Nucleus accumbens (tissue), 56 donors: ENCODE measurements at regions not wholly inside any gene's neighbourhood (a gene's known extent, or its start where the extent isn't known, plus 50 kb on each side); places are given as distances from the start of the nearest gene placed in this dataset.
"Not testable (repeated sequence)": the region's sequence is repeated elsewhere in the genome, so short reads cannot be mapped to it uniquely, and the experiment has no call there.

Source experiments
- DNase-seq, 56 donors: peaks; one replicate each; lab custom pipeline; 2025; lab: John Stamatoyannopoulos, UW

DNA sequence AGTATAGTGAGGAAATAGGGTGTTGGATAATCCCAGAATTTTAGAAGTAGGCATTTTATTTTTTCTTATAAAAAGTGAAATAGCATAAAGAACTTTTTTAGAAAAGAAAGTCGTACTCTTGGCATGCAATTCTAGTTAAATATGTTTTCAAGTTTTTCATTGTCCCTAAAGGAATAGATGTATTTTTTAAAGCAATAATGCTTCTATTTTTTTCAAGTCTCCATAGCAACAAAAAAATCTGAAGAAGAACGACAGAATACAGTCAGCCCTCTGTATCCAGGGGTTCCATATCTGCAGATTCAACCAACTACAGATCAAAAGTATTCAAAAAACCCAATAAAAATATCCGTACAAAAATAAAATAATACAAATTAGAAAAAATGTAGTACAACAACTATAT lies 538.2 kb downstream of the GLUD2 start:
- DNase-seq, result no peak

DNA sequence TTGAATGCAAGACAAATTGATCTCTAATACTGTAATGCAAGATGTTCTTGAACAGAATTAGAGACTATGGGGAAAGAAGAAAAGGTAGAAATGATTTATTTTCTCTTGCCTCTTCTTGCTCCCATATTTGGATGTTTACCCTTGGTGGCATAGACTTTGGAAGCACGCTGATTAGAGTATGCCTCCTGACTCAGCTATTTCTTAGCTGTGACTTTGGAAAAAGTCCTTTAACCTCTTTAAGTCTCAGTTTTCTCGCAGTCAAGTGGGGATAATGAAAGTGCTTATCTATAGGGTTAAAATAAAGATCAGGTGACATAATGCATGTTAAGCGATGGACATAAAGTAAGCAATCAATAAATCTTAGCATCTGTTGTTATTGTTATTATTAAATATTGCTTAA lies 545.5 kb downstream of the GLUD2 start:
- DNase-seq, result no peak

DNA sequence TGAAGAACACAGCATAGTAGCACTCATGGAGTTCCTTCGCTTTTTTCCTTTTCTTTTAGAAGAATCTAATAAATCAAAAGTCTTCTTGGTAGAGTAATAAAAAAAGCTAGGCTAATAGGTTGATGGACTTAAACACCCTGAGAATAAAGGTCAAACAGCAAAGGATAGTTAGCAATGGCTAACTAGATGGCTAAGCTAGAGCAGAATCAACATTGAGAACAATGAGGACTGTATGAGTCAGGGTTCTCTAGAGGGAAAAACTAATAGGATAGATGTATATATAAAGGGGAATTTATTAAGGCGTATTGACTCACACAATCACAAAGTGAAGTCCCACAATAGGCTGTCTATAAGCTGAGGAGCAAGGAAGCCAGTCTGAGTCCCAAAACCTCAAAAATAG lies 550.9 kb downstream of the GLUD2 start:
- DNase-seq, result no peak

DNA sequence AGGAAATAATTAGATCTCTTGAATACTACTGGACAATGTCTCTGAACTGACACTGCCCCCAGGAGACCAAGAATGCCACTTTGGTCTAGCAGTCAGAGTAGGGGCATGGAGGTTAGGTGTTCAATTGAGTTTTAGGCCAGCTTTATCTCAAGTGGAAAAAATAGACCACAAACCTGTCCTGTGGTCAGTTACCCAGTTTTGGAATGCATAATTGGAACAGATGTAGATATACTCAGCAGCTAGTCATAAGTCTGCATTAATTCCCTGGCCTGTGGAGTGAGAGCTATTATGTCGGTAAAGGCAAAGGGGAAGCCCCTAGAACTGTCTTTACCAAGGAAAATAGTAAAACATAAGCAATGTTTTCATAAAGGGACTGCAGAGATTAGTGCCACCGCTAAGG lies 587.7 kb downstream of the GLUD2 start:
- DNase-seq, result no peak

DNA sequence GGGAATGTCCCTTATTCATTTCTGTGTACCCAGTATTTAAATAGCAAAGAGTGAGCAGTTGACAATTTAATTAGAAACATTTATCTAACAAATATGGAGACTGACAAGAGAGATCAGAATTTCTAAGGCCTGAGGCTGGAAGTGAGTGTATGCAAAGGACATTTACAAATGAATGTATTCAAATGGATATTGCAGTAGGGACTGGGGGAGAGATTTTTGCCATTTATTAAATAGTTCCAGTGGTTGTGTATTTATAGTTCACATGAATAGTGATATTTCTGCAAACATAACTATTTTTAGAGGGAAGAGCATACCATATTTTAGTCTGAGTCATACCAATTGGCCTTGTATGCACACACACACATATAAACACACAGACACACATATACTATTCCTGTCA lies 592.4 kb downstream of the GLUD2 start:
- DNase-seq, result no peak

DNA sequence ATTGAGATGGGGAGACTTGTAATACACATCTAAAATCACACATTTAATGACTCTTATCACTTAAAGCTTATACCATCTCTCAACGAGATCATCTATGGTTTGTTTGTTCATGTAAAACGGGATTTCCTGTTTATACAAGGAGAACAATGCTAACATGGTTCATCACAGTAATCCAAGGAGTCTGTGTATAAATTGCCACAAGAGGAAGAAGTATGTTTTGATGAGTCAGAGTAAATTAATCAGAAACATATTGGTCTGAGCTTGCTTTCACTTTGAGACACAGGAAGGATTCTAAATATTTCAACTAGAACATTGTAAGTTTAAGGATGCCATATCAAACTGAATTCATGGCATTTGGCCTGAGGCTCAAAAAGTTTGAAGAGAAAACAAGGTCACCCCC lies 594.1 kb downstream of the GLUD2 start:
- DNase-seq, result no peak

DNA sequence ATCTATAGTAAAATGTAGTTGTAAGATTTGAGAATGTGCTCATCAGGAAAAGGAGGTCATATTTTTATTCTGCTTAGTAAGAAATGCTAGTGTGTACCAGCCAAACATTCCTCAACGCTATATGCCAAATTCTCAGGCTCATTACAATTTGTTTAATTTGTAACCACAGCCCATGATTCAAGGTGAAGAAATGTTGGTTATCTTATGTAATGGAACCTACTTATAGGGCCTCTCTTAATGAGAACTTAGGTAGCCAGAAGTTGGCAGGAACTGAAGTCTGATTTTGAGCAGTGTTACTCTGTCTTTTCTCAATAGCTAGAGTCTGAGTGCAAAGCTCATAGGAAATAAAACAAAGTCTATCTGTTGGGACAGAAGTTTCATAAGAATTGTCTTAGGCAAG lies 595.0 kb downstream of the GLUD2 start:
- DNase-seq, result no peak

DNA sequence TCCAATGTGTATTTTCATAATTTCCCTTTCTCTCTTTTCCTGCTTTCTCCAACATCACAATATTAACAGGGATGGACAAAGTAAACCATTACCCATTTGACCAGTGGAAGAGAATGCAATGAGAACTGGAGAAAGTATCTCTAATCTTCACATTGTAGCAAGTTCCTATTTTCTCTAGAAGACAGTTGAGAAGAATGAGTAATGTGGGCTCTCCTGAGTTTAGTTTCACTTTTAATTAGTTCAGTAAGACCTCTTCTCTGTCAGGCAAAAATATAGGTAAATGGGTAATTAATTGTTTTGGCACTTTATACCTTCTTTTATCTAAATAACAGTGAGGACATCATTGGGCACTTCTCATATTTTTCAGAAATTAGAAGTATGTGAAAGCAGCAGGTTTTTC lies 602.0 kb downstream of the GLUD2 start:
- no peak for DNase-seq

DNA sequence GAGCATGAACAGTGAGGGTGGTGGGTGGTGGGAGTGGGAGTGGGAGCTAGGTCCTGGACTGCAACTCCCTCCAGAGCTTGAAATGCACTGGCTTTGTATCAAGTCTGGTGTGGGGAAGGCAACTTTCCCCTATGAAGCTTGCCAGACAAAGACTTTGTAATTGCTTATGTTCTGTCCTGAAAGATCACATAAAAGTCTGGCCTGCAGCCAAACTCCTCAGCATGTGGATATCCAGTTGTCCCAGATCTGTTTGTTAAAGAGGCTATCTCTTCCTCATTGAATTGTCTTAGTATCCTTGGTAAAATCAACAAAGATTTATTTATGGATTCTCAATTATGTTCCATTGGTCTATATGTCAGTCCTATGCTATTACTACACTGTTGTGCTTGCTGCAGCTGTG lies 607.9 kb downstream of the GLUD2 start:
- DNase-seq, result no peak

DNA sequence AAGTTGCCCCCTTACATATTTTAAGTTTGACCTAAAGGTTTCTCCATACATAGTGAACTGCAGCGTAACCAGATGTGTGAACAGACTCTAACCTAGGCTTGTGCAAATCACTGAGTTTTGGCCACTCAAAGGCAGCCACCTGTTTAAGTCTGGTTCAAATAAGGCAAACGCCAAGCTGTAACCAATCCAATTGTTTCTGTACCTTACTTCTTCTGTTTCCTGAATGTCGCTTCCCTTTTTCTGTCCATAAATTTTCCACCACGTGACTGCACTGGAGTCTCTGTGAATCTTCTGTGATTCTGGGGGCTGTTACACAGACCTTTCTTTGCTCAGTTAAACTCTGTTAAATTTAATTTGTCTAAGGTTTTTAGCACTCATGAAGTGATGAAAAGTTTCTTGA lies 618.8 kb downstream of the GLUD2 start:
- DNase-seq, result no peak

DNA sequence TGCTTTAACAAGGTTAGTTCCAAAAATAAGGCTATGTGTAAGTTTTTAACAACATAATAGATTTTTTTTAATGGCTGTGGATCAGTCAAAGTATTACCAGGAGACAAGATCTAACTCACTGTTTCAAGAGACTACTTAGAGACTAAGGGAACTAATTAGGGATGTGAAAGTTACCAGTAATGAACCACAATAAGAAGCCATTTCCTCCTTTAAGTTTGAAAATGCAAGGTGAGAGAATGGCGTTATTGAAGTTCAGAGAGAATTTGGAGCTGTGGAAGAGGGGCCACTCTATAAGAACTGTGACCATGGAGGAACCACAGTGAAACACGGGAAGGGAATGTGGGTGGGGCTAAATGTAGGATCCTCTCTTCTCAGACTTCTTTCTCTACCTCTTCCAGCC lies 624.2 kb downstream of the GLUD2 start:
- no peak for DNase-seq

DNA sequence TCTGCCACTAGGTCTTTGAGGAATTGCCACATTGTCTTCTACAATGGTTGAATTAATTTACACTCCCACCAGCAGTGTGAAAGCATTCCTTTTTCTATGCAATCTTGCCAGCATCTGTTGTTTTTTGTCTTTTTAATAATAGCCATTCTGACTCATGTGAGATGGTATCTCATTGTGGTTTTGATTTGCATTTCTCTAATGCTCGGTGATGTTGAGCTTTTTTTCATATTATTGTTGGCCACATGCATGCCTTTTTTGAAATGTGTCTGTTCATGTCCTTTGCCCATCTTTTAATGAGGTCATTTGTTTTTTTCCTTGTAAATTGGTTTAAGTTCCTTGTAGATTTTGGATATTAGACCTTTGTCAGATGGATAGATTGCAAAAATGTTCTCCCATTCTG lies 661.8 kb downstream of the GLUD2 start:
- not testable (repeated sequence) for DNase-seq

DNA sequence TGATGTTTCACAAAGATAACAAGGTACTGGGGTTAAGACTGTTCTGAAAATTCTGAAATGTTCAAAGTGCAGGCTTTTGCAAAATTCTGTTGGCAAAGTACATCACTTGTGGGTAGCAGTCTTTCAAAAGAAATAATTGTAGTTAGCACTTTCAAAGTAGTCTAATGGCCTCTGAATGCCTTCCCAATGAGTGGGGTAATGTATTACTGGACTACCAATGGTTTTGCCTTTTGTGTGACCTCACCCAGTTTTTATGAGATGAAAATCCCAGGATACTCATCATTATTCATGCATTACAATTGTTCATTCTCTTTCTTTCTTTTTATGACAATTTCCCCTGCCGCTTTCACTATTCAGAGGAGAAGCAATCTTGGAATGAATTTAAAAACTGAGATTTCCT lies 686.1 kb downstream of the GLUD2 start:
- DNase-seq, result no peak

DNA sequence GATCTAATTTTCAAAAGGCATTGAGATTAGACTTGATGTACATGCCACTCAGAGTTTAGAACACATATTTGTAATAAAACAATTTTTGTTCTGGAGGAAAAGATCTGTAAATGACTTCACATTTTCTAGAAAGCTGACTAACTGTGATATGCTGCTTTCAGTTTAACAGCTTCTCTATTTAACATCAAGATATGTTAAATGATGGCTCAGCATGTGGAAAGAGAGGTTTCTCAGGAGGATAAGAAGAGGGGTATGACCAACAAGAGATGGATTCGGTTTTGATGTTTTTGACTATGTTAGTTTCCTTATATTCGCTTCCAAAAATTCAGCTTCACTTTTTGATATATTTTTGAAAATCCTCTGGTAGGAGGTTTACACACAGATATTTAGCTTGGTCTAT lies 698.7 kb downstream of the GLUD2 start:
- DNase-seq, result no peak

DNA sequence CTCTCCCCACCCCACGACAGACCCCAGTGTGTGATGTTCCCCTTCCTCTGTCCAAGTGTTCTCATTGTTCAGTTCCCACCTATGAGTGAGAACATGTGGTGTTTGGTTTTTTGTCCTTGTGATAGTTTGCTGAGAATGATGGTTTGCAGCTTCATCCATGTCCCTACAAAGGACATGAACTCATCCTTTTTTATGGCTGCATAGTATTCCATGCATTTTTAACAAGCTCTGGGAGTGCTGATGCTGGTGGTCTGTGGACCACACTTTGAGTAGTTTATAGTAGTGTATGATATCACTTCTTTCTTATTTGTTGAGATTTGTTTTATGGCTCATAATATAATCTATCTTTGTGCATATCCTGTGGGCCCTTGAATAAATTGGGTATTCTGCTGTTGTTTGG lies 706.2 kb downstream of the GLUD2 start:
- not testable (repeated sequence) for DNase-seq

DNA sequence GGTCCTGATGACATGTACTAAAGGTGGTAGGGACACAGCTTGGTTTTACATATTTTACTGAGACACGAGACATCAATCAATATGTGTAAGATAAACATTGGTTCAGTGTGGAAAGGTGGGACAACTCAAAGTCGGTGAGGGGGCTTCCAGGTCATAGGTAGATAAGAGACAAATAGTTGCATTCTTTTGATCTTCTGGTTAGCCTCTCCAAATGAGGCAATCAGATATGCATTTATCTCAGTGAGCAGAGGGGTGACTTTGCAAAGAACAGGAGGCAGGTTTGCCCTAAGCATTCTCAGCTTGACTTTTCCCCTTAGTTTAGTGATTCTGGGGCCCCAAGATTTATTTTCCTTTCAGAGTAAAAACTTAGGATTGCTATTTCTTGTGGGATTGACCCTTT lies 706.9 kb downstream of the GLUD2 start:
- DNase-seq, result no peak

DNA sequence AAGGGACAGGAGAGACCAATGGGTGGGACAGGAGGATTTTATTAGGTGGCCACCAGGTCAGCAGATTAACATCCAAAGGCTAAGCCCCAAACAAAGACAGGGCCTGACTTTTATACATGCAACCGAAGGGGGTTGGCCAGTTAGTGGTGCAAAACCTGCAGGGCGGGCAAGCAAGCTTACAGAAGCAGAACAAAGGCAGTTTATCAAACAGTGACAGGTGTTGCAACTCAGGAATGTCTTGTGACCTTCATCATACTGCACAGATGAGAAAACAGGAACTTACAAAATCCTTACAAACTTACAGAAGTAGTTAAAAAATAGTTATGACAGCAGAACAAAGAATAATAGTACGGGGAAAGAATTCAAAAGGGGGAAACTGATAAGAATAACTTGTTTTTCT lies 708.1 kb downstream of the GLUD2 start:
- DNase-seq, result no peak

DNA sequence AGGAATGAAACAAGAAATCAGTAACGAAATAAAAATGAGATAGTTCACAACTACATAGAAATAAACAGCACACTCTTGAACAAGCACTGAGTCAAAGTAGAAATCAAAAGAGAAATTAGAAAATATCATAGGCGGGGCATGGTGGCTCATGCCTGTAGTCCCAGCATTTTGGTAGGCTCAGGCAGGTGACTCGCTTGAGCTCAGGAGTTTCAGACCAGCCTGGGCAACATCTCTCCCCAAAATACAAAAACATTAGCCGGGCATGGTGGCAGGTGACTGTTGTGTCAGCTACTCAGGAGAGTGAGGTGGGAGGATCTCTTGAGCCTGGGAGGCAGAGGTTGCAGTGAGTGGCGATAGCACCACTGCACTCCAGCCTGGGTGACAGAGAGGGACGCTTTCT lies 714.4 kb downstream of the GLUD2 start:
- no peak for DNase-seq

DNA sequence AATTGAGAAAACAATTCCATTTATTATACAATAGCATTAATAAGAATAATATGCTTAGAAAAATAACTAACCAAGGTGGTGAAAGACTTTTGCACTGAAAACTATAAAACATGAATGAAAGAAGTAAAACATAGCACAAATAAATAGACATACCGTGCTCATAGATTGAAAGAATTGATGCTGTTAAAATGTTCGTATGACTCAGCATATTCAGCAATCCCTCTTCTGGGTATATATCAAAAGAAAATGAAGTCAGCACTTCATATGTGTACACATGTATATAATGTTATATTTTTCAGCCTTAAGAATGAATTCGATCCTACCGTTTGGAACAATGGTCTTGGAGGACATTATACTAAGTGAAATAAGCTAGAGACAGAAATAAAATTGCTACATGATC lies 716.3 kb downstream of the GLUD2 start:
- DNase-seq, result no peak

DNA sequence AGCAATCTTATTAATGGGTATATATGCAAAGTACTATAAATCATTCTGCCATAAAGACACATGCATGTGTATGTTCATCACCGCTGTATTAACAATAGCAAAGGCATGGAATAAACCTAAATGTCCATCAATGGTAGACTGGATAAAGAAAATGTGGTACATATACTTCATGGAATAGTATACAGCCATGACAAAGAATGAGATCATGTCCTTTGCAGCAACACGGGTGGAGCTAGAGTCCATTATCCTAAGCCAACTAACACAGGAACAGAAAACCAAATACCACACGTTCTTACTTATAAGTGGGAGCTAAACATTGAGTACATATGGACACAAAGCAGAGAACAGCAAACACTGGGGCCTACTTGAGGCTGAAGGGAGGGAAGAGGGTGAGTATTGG lies 720.8 kb downstream of the GLUD2 start:
- DNase-seq, result not testable (repeated sequence)

DNA sequence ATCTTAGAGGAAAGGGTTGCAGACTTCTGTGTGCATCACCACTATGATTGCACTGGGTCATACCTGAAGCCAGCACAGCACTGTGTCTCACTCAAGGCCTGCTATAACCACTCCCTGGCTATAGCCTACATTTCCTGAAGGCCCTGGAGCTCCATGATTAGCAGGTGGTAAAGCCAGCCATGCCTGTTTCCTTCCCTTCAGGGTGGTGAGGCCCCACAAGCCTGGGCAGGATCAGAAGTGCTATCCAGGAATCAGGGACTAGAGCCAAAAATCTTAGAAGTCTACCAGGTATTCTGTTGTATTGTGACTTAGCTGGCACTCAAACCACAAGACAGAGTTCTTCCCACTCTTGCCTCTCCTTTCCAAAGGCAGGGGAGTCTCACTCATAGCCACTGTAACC lies 734.6 kb downstream of the GLUD2 start:
- no peak for DNase-seq

DNA sequence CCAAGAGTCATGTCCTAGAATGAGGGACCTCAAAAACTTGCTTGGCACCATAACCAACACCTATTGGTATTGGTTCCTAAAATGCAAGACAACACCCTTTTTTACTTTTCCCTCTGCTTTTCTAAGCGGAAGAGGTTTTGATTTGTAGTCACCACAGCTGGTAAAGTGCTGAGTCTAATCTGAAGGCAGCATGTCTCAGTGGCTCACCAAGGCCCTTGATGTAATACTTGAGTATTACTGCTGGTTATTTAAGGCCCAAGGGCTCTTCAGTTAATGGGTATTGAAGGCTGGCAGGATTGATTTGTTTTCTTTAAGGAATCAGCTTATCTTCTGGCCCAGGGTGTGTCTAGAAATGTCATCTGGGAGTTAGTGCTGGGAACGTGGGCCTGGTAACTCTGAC lies 735.1 kb downstream of the GLUD2 start:
- DNase-seq, result no peak

DNA sequence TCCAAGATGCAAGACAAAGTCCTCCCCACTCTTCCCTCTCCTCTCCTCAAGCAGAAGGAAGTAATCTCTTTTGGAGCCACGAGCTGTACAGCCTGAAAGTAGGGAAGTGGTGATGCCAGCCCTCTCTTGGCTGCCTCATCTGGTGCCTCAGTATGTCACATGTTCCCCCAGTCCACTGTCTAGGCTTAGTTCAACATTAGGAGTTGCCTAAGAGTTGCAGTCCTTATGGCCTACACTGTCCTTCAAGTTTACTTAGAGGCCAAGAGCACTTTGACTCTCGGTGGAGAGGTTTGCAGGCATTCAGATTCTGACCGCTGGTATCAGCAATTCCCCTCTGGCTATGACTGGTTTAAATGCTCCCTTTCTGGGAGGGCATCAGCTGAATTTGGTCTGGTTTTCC lies 735.6 kb downstream of the GLUD2 start:
- no peak for DNase-seq

DNA sequence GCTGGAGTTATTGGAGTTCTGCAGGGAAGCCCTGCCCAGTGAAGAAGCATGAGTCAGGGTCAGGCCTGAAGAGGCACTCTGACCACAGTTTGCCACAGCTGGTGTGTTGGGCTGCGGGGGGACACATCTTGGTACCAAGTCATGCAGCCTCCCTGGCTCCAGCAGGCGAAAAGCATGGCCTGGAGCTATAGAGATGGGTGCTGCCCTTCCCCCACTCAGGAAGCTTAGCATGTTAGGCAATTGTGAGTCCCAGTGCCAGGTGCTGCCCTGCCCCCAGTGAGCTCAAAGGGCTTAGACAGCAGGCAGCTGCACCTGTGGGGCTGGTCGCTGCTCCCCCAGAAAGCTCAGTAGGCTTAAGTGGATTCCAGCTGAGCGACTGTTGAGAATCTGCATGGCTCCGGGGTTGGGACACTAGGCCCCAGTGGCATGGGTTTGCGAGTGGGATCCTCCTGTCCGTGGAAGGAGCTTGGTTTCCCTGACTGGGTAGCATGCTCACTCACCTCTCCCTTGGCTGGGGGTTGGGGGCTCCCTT lies 755.5 kb downstream of the GLUD2 start:
- DNase-seq, result no peak
